Left lung (tissue), 4 donors: ENCODE measurements at regions not wholly inside any gene's neighbourhood (a gene's known extent, or its start where the extent isn't known, plus 50 kb on each side); places are given as distances from the start of the nearest gene placed in this dataset.
A peak's percentile ranks its signal among the peaks of the same experiment; 100 is the strongest.

Experiments
- ATAC-seq: fragments of 200-7000 bp; cut with Tn5 transposase; one replicate; pipeline ENCODE4 v1.9.1; 2020; ENCODE audit warnings: moderate library complexity
- DNase-seq, 4 donors: peaks; one replicate each; pipeline ENCODE4 v3.0.0-alpha.2; 2013 to 2020
- H3K27ac ChIP-seq, 2 donors: fragments of 200-600 bp; sonication (generic) in 1 of 2; one replicate each; pipeline versions ENCODE4 v1.5.0 to v1.8.0; 2020 to 2021
- H3K27me3 ChIP-seq, 2 donors: fragments of 200-600 bp; sonication (generic) in 1 of 2; one replicate each; pipeline versions ENCODE4 v1.5.0 to v1.8.0; 2020 to 2021
- H3K36me3 ChIP-seq, 2 donors: fragments of 200-600 bp; sonication (generic) in 1 of 2; one replicate each; pipeline versions ENCODE4 v1.5.0 to v1.8.0; 2020 to 2021
- H3K4me1 ChIP-seq, 2 donors: fragments of 200-600 bp; one replicate each; pipeline ENCODE4 v1.8.0; 2021
- H3K4me3 ChIP-seq, 2 donors: fragments of 200-600 bp; sonication (generic) in 1 of 2; one replicate each; pipeline versions ENCODE4 v1.5.0 to v1.8.0; 2020 to 2021; ENCODE audit warnings: mild to moderate bottlenecking in 1 of 2
- H3K9me3 ChIP-seq, 2 donors: fragments of 200-600 bp; sonication (generic) in 1 of 2; one replicate each; pipeline versions ENCODE4 v1.5.0 to v1.8.0; 2020 to 2021
- intact Hi-C, 2 donors: fragments of 100-400 bp; cut with DNase I; formaldehyde crosslinking; loops; one replicate each; pipeline versions ENCODE4 v1.11.2 to v1.14.2; 2022
- TF ChIP-seq, protein P1 (sequence below), 2 donors: fragments of 200-600 bp; sonication (generic) in 1 of 2; IDR thresholded peaks; one replicate each; pipeline versions ENCODE4 v1.5.0 to v1.8.0; 2021; ENCODE audit warnings: antibody characterized with exemption in 2 of 2
- donor health status: DM: no; HTN: yes; CAD: no.
- donor health status: DM: no; HTN: no; CAD: no.

DNA sequence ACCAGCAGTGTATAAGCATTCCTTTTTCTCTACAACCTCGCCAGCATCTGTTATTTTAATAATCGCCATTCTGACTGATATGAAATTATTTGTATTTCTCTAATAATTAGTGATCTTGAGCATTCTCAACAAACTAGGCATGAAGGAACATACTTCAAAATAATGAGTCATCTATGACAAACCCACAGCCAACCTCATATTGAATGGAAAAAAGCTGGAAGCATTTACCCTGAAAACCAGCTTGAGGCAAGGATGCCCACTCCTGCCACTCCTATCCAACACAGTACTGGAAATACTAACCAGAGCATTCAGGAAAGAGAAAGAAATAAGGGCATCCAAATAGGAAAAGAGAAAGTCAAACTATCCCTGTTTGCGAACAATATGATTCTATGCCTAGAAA, 390.6 kb upstream of the ID4 start:
- TF ChIP-seq, protein P1, sequence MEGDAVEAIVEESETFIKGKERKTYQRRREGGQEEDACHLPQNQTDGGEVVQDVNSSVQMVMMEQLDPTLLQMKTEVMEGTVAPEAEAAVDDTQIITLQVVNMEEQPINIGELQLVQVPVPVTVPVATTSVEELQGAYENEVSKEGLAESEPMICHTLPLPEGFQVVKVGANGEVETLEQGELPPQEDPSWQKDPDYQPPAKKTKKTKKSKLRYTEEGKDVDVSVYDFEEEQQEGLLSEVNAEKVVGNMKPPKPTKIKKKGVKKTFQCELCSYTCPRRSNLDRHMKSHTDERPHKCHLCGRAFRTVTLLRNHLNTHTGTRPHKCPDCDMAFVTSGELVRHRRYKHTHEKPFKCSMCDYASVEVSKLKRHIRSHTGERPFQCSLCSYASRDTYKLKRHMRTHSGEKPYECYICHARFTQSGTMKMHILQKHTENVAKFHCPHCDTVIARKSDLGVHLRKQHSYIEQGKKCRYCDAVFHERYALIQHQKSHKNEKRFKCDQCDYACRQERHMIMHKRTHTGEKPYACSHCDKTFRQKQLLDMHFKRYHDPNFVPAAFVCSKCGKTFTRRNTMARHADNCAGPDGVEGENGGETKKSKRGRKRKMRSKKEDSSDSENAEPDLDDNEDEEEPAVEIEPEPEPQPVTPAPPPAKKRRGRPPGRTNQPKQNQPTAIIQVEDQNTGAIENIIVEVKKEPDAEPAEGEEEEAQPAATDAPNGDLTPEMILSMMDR (IDR thresholded peaks at IDR 0.05) = no peak
- Histone ChIP-seq H3K27ac (no peak overlapping the region), H3K27me3 (no peaks in the 10 kb centered on the region), H3K9me3 (peaks cover 0 to 15% of the 10 kb centered on the region in 2 donors), H3K4me1 (no peaks in the 10 kb centered on the region), H3K36me3 (no peaks in the 10 kb centered on the region), H3K4me3 (no peak overlapping the region)
- DNase-seq (no peak), ATAC-seq (no peak)
- intact Hi-C loops = no loop called here

DNA sequence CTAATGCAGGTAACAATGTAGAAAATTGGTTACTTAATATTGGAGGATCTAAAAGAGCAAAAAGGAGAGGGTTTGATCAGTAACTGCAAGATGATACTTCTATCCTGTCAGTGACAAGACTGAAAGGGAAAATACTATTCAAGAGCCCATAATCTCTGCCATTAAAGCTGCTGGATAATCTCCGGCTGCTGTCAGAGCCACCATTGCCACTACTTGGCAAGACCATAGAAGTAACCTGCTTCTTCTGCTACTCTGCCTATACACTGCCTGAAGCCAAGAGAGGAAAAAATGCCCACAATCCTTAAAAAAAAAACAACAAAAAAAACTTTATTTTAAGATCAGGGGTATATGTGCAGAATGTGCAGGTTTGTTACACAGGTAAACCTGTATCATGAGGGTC, 386.5 kb upstream of the ID4 start:
- Histone ChIP-seq H3K36me3 (no peaks in the 10 kb centered on the region), H3K4me1 (no peaks in the 10 kb centered on the region), H3K27ac (peak overlapping the region in 1 of 2 donors; percentile 9), H3K9me3 (peaks cover 0 to 15% of the 10 kb centered on the region in 2 donors), H3K4me3 (peak overlapping the region in 1 of 2 donors; percentile 7), H3K27me3 (no peaks in the 10 kb centered on the region)
- TF ChIP-seq, protein P1 (IDR thresholded peaks at IDR 0.05) = no peak
- DNase-seq (no peak), ATAC-seq (no peak)
- intact Hi-C loops = no loop called here

DNA sequence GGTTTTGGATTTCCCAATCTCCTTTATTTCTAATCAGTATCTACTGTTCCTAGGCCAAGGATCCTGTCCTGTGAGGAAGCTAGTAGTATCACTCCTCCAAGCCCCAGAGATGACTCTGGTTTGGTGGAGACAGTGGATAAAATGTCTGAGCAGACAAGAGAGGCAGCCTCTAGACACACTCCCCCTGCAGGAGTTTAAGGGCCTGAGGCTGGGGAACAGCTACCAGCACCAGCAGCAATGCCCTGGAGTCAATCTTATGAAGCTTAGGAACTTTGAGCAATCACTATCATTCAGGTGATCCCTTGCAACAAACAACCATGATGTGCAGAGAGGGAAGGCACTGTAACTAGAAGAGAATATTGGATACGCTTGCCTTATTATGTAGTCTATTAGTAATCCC, 384.7 kb upstream of the ID4 start:
- TF ChIP-seq, protein P1 (IDR thresholded peaks at IDR 0.05) = no peak
- no peak for DNase-seq
- peak; percentile 6 for ATAC-seq
- Histone ChIP-seq H3K27me3 (no peaks in the 10 kb centered on the region), H3K36me3 (no peaks in the 10 kb centered on the region), H3K4me1 (no peaks in the 10 kb centered on the region), H3K4me3 (no peak overlapping the region), H3K27ac (no peak overlapping the region), H3K9me3 (no peaks in the 10 kb centered on the region)
- intact Hi-C loops = no loop called here

DNA sequence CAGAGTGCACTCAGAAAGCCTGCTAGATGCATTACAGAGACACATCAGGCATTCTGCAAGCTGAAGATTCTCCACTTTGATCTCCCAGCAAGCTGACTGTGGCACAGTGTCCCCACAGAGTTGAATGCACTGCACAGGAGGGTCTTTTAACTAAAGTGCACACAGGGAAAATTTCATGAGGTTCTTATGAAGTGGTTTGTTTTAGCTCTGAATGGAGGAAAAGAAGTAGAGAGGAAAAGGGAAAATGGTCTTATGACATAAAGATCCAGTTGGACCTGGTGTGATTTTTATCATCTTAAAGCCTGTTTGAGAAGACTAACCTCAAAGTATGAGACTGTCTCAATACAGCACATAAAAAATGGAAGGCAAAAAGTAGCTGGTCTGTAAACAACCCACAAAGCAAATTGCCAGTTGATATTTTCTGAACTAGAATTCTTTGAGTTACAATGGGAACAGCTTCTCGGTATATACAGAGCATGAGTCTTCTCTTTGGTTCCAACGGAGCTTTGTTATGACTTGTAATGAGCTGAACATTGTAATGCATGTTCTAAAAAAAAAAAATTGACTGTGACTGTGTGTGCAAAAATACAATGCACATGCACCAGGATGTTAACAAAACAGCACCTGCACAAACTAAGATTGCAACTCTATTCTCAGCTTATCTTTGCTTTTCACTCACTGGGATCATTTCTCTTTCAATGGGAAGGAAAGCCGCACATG, 383.0 kb upstream of the ID4 start:
- no peak overlapping the region for H3K27ac ChIP-seq
- no peaks in the 10 kb centered on the region for H3K4me1 ChIP-seq
- DNase-seq (no peak), ATAC-seq (no peak)
- intact Hi-C loops = no loop called here
- H3K27me3 ChIP-seq = no peaks in the 10 kb centered on the region
- H3K4me3 ChIP-seq = no peak overlapping the region
- TF ChIP-seq, protein P1 (IDR thresholded peaks at IDR 0.05) = no peak
- H3K36me3 ChIP-seq = no peaks in the 10 kb centered on the region
- H3K9me3 ChIP-seq = no peaks in the 10 kb centered on the region

DNA sequence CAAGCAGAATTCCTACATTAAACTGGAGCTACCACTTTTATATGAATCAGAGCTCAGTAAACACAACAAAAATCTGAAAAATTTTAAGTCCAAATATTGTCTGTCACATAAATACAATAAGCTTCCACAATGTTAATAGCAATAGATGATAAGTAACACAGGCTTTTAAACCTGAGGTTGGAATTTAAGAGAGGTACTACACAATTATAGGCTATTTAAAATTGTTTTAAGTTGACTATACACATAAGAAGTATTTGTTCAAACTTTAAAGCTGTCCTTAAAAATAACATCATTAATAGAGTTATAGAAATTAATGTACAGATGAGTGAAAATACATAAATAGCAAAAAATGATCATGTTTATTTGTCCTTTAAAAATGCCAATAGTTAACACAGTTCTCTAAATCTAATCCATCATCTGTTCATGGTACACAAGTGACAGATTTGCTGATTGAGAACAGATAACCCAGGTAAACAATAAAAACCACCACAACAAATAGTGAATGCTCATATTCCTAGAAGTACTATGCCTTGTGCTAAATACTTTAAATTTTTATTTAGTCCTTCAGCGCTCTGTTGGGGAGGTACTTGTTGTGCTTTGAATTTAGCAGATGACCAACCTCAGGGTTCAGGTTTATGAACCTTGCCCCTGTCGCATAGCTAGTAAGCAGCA, 382.3 kb upstream of the ID4 start:
- intact Hi-C loops = no loop called here
- DNase-seq = no peak
- peak; percentile 33 for ATAC-seq
- Histone ChIP-seq H3K27ac (no peak overlapping the region), H3K9me3 (no peaks in the 10 kb centered on the region), H3K27me3 (no peaks in the 10 kb centered on the region), H3K36me3 (no peaks in the 10 kb centered on the region), H3K4me3 (no peak overlapping the region), H3K4me1 (no peaks in the 10 kb centered on the region)
- TF ChIP-seq, protein P1 (IDR thresholded peaks at IDR 0.05) = no peak
